Neural cell (in vitro differentiated cells): ENCODE measurements at regions not wholly inside any gene's neighbourhood (a gene's known extent, or its start where the extent isn't known, plus 50 kb on each side); places are given as distances from the start of the nearest gene placed in this dataset.

Experiments used
- H2AFZ ChIP-seq: fragments of 200-600, 300-800 bp; sonication (generic), shearing (Covaris generic); 2 replicates; pipeline ENCODE4 v1.6.0; 2014; ENCODE audit warnings: low read depth, mild to moderate bottlenecking, antibody characterized with exemption, low read length, moderate library complexity
- H3F3A ChIP-seq: fragments of 200-600 bp; shearing (Covaris generic); 2 replicates; pipeline ENCODE4 v1.6.1; 2016; ENCODE audit warnings: mild to moderate bottlenecking, moderate library complexity, mixed read lengths, antibody characterized with exemption, low read length; ENCODE audit not compliant: insufficient read depth, poor library complexity, severe bottlenecking
- H3K27ac ChIP-seq: fragments of 200-600, 300-800 bp; sonication (generic), shearing (Covaris generic); 2 replicates; pipeline ENCODE4 v1.5.1; 2014; ENCODE audit warnings: mild to moderate bottlenecking, low read length, moderate library complexity
- H3K27me3 ChIP-seq: fragments of 300-800, 200-600 bp; sonication (generic), shearing (Covaris generic); 2 replicates; pipeline ENCODE4 v1.6.0; 2014; ENCODE audit warnings: mild to moderate bottlenecking, low read depth, low read length, moderate library complexity; ENCODE audit not compliant: insufficient read depth
- H3K36me3 ChIP-seq: fragments of 300-800, 200-600 bp; sonication (generic), shearing (Covaris generic); 2 replicates; pipeline ENCODE4 v1.5.1; 2014; ENCODE audit warnings: mild to moderate bottlenecking, antibody characterized with exemption, low read length, moderate library complexity; ENCODE audit not compliant: insufficient read depth
- H3K4me2 ChIP-seq: fragments of 300-800, 200-600 bp; sonication (generic), shearing (Covaris generic); 2 replicates; pipeline ENCODE4 v1.6.0; 2014; ENCODE audit warnings: mild to moderate bottlenecking, low read length
- H3K4me3 ChIP-seq: fragments of 300-800, 200-600 bp; sonication (generic), shearing (Covaris generic); 2 replicates; pipeline ENCODE4 v1.5.1; 2014; ENCODE audit warnings: mild to moderate bottlenecking, low read length, moderate library complexity
- H3K79me2 ChIP-seq: fragments of 200-600 bp; shearing (Covaris generic); replicated peaks from 2 replicates; pipeline ENCODE4 v1.6.0; 2014; ENCODE audit warnings: mild to moderate bottlenecking, low read length, moderate library complexity; ENCODE audit not compliant: insufficient read depth
- H3K9ac ChIP-seq: fragments of 300-800, 200-600 bp; sonication (generic), shearing (Covaris generic); 2 replicates; pipeline ENCODE4 v1.6.1; 2016; ENCODE audit warnings: mild to moderate bottlenecking, low read length, mixed read lengths
- H3K9me2 ChIP-seq: fragments of 200-600 bp; shearing (Covaris generic); 2 replicates; pipeline ENCODE4 v1.6.1; 2016; ENCODE audit warnings: mild to moderate bottlenecking, low read length, mixed read lengths; ENCODE audit not compliant: insufficient read depth
- H3K9me3 ChIP-seq: fragments of 200-600, 300-800 bp; sonication (generic), shearing (Covaris generic); 2 replicates; pipeline ENCODE4 v1.6.1; 2016; ENCODE audit warnings: mild to moderate bottlenecking, mixed run types, low read length, moderate library complexity, mixed read lengths
- H4K20me1 ChIP-seq: fragments of 200-600 bp; shearing (Covaris generic); 2 replicates; pipeline ENCODE4 v1.6.1; 2016; ENCODE audit warnings: mild to moderate bottlenecking, mixed run types; ENCODE audit not compliant: insufficient read depth
- CTCF ChIP-seq: fragments of 450-650 bp; IDR thresholded peaks from 2 replicates; pipeline ENCODE4 v1.5.1; 2014; ENCODE audit warnings: antibody characterized with exemption, mild to moderate bottlenecking, moderate library complexity; ENCODE audit not compliant: poor library complexity, severe bottlenecking
- EP300 ChIP-seq: fragments of 450-650 bp; conservative IDR thresholded peaks from 2 replicates; pipeline ENCODE4 v1.6.1; 2014; ENCODE audit warnings: antibody characterized with exemption, mild to moderate bottlenecking, moderate library complexity; ENCODE audit not compliant: poor library complexity, severe bottlenecking
- EZH2 ChIP-seq: fragments of 200-600, 300-800 bp; shearing (Covaris generic), sonication (generic); IDR thresholded peaks from 2 replicates; pipeline ENCODE4 v1.6.1; 2014; ENCODE audit warnings: antibody characterized with exemption, low read length, borderline replicate concordance, mild to moderate bottlenecking; ENCODE audit not compliant: insufficient read depth, poor library complexity, severe bottlenecking
- MXI1 ChIP-seq: fragments of 450-650 bp; conservative IDR thresholded peaks from 2 replicates; pipeline ENCODE4 v1.6.1; 2014; ENCODE audit warnings: antibody characterized with exemption, mild to moderate bottlenecking; ENCODE audit not compliant: poor library complexity, severe bottlenecking
- POLR2AphosphoS5 ChIP-seq: IDR thresholded peaks from 2 replicates; pipeline ENCODE4 v1.6.1; 2012
- RAD21 ChIP-seq: fragments of 450-650 bp; conservative IDR thresholded peaks from 2 replicates; pipeline ENCODE4 v1.6.1; 2014; ENCODE audit warnings: antibody characterized with exemption, mild to moderate bottlenecking, moderate library complexity
- REST ChIP-seq: IDR thresholded peaks from 2 replicates; pipeline ENCODE4 v1.6.1; 2012; ENCODE audit warnings: borderline replicate concordance
- SMC3 ChIP-seq: fragments of 450-650 bp; conservative IDR thresholded peaks from 2 replicates; pipeline ENCODE4 v1.6.1; 2014; ENCODE audit warnings: antibody characterized with exemption, mild to moderate bottlenecking, moderate library complexity; ENCODE audit not compliant: poor library complexity
- TAF1 ChIP-seq: IDR thresholded peaks from 2 replicates; pipeline ENCODE4 v1.6.1; 2012; ENCODE audit warnings: low read depth

GRCh38 chr2:206220997-206221396, 53.5 kb upstream of the ZDBF2 start:
- Histone ChIP-seq H3K79me2 (no peaks in the 10 kb centered on the region), H4K20me1 (no peaks in the 10 kb centered on the region), H3K4me3 (no peak overlapping the region), H3K27ac (no peak overlapping the region), H3K27me3 (no peaks in the 10 kb centered on the region), H3K9ac (no peak overlapping the region), H3K4me2 (no peak overlapping the region), H3K9me3 (peaks cover 4% of the 10 kb centered on the region), H3K36me3 (no peaks in the 10 kb centered on the region), H3F3A (peaks cover 4% of the 10 kb centered on the region), H2AFZ (no peak overlapping the region), H3K9me2 (no peaks in the 10 kb centered on the region)
- TF ChIP-seq POLR2AphosphoS5 (no peak), SMC3 (no peak), EZH2 (no peak), REST (no peak), CTCF (no peak), TAF1 (no peak), MXI1 (no peak), EP300 (no peak), RAD21 (no peak)
